Esophagus muscularis mucosa (tissue), 4 donors: ENCODE measurements at regions not wholly inside any gene's neighbourhood (a gene's known extent, or its start where the extent isn't known, plus 50 kb on each side); places are given as distances from the start of the nearest gene placed in this dataset.

Experiments used
- DNase-seq: peaks from one replicate; pipeline ENCODE4 v3.0.0-alpha.2; 2017; ENCODE audit errors: extremely low spot score
- H3K27ac ChIP-seq, 4 donors: fragments of 200-600 bp; sonication (generic); replicated peaks in 1 of 4; 1 replicate in 3 of 4; 2 replicates in 1 of 4; pipeline ENCODE4 v1.5.1; 2016 to 2019; ENCODE audit warnings: mild to moderate bottlenecking in 1 of 4
- H3K27me3 ChIP-seq, 4 donors: fragments of 200-600 bp; sonication (generic); one replicate each; pipeline versions ENCODE4 v1.5.1 to v1.6.0; 2016 to 2019
- H3K36me3 ChIP-seq, 4 donors: fragments of 200-600 bp; sonication (generic); one replicate each; pipeline ENCODE4 v1.5.1; 2016 to 2019
- H3K4me1 ChIP-seq, 4 donors: fragments of 200-600 bp; sonication (generic); one replicate each; pipeline ENCODE4 v1.5.1; 2016 to 2019
- H3K4me3 ChIP-seq, 4 donors: fragments of 200-600 bp; sonication (generic); 1 replicate in 2 of 4; 2 replicates in 2 of 4; pipeline ENCODE4 v1.5.1; 2016 to 2019; ENCODE audit warnings: mild to moderate bottlenecking in 4 of 4, moderate library complexity in 1 of 4
- H3K9me3 ChIP-seq, 4 donors: fragments of 200-600 bp; sonication (generic); 1 replicate in 3 of 4; 2 replicates in 1 of 4; pipeline ENCODE4 v1.5.1; 2016 to 2019
- CTCF ChIP-seq, 3 experiments: fragments of 200-600 bp in 2 of 3; fragments of 450-650 bp in 1 of 3; sonication (generic) in 2 of 3; IDR thresholded peaks; one replicate each; pipeline ENCODE4 v1.5.1; 2017 to 2019; ENCODE audit warnings: antibody characterized with exemption in 3 of 3, mild to moderate bottlenecking in 2 of 3, moderate library complexity in 1 of 3
- EP300 ChIP-seq: sonication (generic); formaldehyde crosslinking; IDR thresholded peaks from one replicate; pipeline ENCODE4 v1.6.1; 2017; ENCODE audit warnings: antibody characterized with exemption
- POLR2A ChIP-seq: fragments of 450-650 bp; IDR thresholded peaks from one replicate; pipeline ENCODE4 v1.6.1; 2017; ENCODE audit warnings: antibody characterized with exemption, moderate library complexity, mild to moderate bottlenecking, low read depth
- POLR2AphosphoS5 ChIP-seq, 2 donors: sonication (generic); formaldehyde crosslinking; IDR thresholded peaks; one replicate each; pipeline ENCODE4 v1.6.1; 2017; ENCODE audit warnings: antibody characterized with exemption in 2 of 2
- WGBS: methylation state at CpG from one replicate; pipeline ENCODE4 v1.1.5; 2018; 5-methylcytosine and 5-hydroxymethylcytosine counted together
- intact Hi-C: fragments of 100-400 bp; cut with DNase I; formaldehyde crosslinking; loops from one replicate; pipeline ENCODE4 v1.15.1; 2023

GRCh38 chr18:38810789-38811188 lies 1245.2 kb upstream of the CELF4 start:
- TF ChIP-seq POLR2AphosphoS5 (IDR thresholded peaks at IDR 0.05), result no peak
- Histone ChIP-seq H3K27me3 (no peaks in the 10 kb centered on the region), H3K9me3 (no peaks in the 10 kb centered on the region), H3K4me1 (no peaks in the 10 kb centered on the region), H3K27ac (no peak overlapping the region), H3K36me3 (no peaks in the 10 kb centered on the region), H3K4me3 (no peak overlapping the region)
- DNase-seq, result no peak
- 51% methylated on average over 4 of the region's 4 CpGs for WGBS
- intact Hi-C loops, result no loop called here

GRCh38 chr18:38807915-38808314 lies 1242.3 kb upstream of the CELF4 start:
- 82% methylated on average over 3 of the region's 3 CpGs for WGBS
- H3K4me1 ChIP-seq, result no peaks in the 10 kb centered on the region
- H3K9me3 ChIP-seq, result no peaks in the 10 kb centered on the region
- intact Hi-C loops, result no loop called here
- no peak overlapping the region for H3K4me3 ChIP-seq
- no peaks in the 10 kb centered on the region for H3K36me3 ChIP-seq
- H3K27me3 ChIP-seq, result no peaks in the 10 kb centered on the region
- H3K27ac ChIP-seq, result no peak overlapping the region
- TF ChIP-seq CTCF (IDR thresholded peaks at IDR 0.05) (no peak), POLR2AphosphoS5 (IDR thresholded peaks at IDR 0.05) (no peak), EP300 (no peak), POLR2A (no peak)
- no peak for DNase-seq

DNA sequence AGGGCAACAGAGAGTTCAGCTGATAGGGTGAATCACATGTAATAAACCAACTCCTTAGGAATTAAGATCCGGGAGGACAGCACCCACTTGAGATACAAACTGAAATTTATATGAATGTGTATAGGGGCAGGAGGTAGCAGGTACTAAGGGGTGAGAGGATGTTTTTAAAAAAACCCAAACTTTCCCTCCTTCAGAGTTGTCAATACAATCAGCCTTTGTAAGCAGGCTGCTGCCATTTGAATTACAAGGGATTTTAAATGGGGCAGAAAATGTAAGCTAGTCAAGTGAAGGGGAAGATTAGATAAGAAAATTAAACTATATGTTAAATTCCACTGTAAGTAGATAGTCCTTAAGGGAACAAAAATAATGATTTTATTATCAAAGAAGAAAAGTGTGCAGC lies 1239.7 kb upstream of the CELF4 start:
- intact Hi-C loops, result no loop called here

GRCh38 chr18:38801640-38802039 lies 1236.0 kb upstream of the CELF4 start:
- Histone ChIP-seq H3K9me3 (no peaks in the 10 kb centered on the region), H3K4me3 (no peak overlapping the region), H3K27me3 (no peaks in the 10 kb centered on the region), H3K4me1 (no peaks in the 10 kb centered on the region), H3K27ac (no peak overlapping the region), H3K36me3 (no peaks in the 10 kb centered on the region)
- intact Hi-C loops, result no loop called here
- no peak for DNase-seq
- WGBS, result 53% methylated on average over 2 of the region's 2 CpGs
- TF ChIP-seq POLR2A (no peak), CTCF (IDR thresholded peaks at IDR 0.05) (no peak), POLR2AphosphoS5 (IDR thresholded peaks at IDR 0.05) (no peak), EP300 (no peak)

More for the DNA sequence above, 1239.7 kb upstream of the CELF4 start:
- Histone ChIP-seq H3K9me3 (no peaks in the 10 kb centered on the region), H3K4me1 (no peaks in the 10 kb centered on the region), H3K4me3 (no peak overlapping the region), H3K36me3 (no peaks in the 10 kb centered on the region), H3K27ac (no peak overlapping the region), H3K27me3 (no peaks in the 10 kb centered on the region)
- 73% methylated on average over 1 of the region's 1 CpG for WGBS
- no peak for DNase-seq
- TF ChIP-seq POLR2A (no peak), POLR2AphosphoS5 (IDR thresholded peaks at IDR 0.05) (no peak), CTCF (IDR thresholded peaks at IDR 0.05) (no peak), EP300 (no peak)

- Histone ChIP-seq H3K4me1 (no peaks in the 10 kb centered on the region), H3K9me3 (no peaks in the 10 kb centered on the region), H3K4me3 (no peak overlapping the region), H3K36me3 (no peaks in the 10 kb centered on the region), H3K27ac (no peak overlapping the region), H3K27me3 (no peaks in the 10 kb centered on the region)
- intact Hi-C loops, result no loop called here
- TF ChIP-seq POLR2AphosphoS5 (IDR thresholded peaks at IDR 0.05), result no peak
- no peak for TF ChIP-seq EP300
- TF ChIP-seq CTCF (IDR thresholded peaks at IDR 0.05), result no peak
- TF ChIP-seq POLR2A, result no peak
- WGBS, result 88% methylated on average over 1 of the region's 1 CpG
- no peak for DNase-seq
Observed at GRCh38 chr18:38796762-38797161, 1231.2 kb upstream of the CELF4 start.
